ENCODE measurements at regions not wholly inside any gene's neighbourhood (a gene's known extent, or its start where the extent isn't known, plus 50 kb on each side); places are given as distances from the start of the nearest gene placed in this dataset.

- TF ChIP-seq POLR2AphosphoS5 (IDR thresholded peaks at IDR 0.05; ENCODE audit: low read depth, low read length): no peak
- TF ChIP-seq CTCF (IDR thresholded peaks at IDR 0.05 in 2 of 3, conservative IDR thresholded peaks at IDR 0.05 in 1 of 3; ENCODE audit: borderline replicate concordance in 1 of 3, insufficient read depth in 1 of 3, low read depth in 2 of 3, low read length in 2 of 3): no peak
- no peak for TF ChIP-seq ZFX (IDR thresholded peaks at IDR 0.05)
- TF ChIP-seq POLR2A (IDR thresholded peaks at IDR 0.05; ENCODE audit: borderline replicate concordance, extremely low read depth, insufficient read depth, insufficient read length): no peak
- TF ChIP-seq MAX (IDR thresholded peaks at IDR 0.05): no peak
- no peak for TF ChIP-seq EZH2phosphoT487 (IDR thresholded peaks at IDR 0.05; ENCODE audit: borderline replicate concordance)
- no peak for TF ChIP-seq SRF (IDR thresholded peaks at IDR 0.05; ENCODE audit: low read depth)
- TF ChIP-seq YY1 (IDR thresholded peaks at IDR 0.05; ENCODE audit: extremely low read depth, insufficient replicate concordance, low read depth, low read length): no peak
- TF ChIP-seq CBX3 (IDR thresholded peaks at IDR 0.05; ENCODE audit: low read depth): no peak
- TF ChIP-seq CEBPB (IDR thresholded peaks at IDR 0.05; ENCODE audit: low read depth): no peak
- TF ChIP-seq ATF3 (IDR thresholded peaks at IDR 0.05): no peak
- no peak for TF ChIP-seq REST (IDR thresholded peaks at IDR 0.05; ENCODE audit: low read depth)
These were observed 78.6 kb upstream of the PRICKLE2 start for GRCh38 chr3:64303881-64304280.
